ENCODE measurements at regions not wholly inside any gene's neighbourhood (a gene's known extent, or its start where the extent isn't known, plus 50 kb on each side); places are given as distances from the start of the nearest gene placed in this dataset.
A peak's percentile ranks its signal among the peaks of the same experiment; 100 is the strongest.

DNA sequence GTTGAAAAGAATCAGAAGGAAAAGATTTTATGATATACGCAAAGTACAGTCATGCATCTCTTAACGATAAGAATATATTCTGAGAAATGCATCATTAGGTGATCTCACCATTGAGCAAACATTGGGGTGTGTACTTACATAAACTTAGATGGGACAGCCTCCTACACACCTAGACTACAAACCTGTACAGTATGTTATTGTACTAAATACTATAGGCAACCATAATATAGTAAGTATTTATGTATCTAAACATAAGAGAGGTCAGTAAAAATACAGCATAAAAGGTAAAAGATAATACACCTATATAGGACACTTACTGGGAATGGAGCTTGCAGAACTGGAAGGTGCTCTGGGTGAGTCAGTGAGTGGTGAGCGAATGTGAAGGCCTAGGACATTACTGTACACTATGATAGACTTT lies 254.6 kb downstream of the SPRY2 start:
- Histone ChIP-seq H3K56ac (ENCODE audit: extremely low read depth, insufficient read depth, low read length) (no peak overlapping the region), H3K9me1 (ENCODE audit: insufficient read depth, low read length) (peaks cover 3% of the 10 kb centered on the region; the same call in 1 of the 2 replicates), H2AK9ac (replicated peaks; ENCODE audit: low read depth, low read length, poor library complexity) (no peak overlapping the region), H3K79me1 (ENCODE audit: low read depth in 1 of 2, low read length in 2 of 2) (no peaks in the 10 kb centered on the region), H3K4me3 (ENCODE audit: insufficient read depth, low read depth, low read length) (no peak overlapping the region), H4K20me1 (ENCODE audit: insufficient read depth, low read length) (no peaks in the 10 kb centered on the region), H3K9me3 (ENCODE audit: control insufficient read depth, insufficient read depth, low read length) (no peaks in the 10 kb centered on the region), H4K91ac (ENCODE audit: insufficient read depth, low read depth, low read length) (no peak overlapping the region), H2BK5ac (ENCODE audit: low read depth, low read length, poor library complexity, severe bottlenecking) (no peak overlapping the region), H4K8ac (ENCODE audit: low read depth in 2 of 2, low read length in 2 of 2) (no peak overlapping the region), H3K9ac (ENCODE audit: low read depth, low read length) (no peak overlapping the region), H2BK120ac (ENCODE audit: low read depth, low read length) (no peak overlapping the region), H4K5ac (ENCODE audit: low read depth, low read length) (no peak overlapping the region), H3K23ac (ENCODE audit: low read depth, low read length) (no peak overlapping the region), H3K4ac (ENCODE audit: low read depth, low read length) (no peak overlapping the region), H3K4me1 (ENCODE audit: control insufficient read depth, insufficient read depth, low read length) (peaks cover 8% of the 10 kb centered on the region), H3K18ac (ENCODE audit: low read depth, low read length) (no peak overlapping the region), H2AFZ (replicated peaks; ENCODE audit: low read length, poor library complexity) (no peak overlapping the region), H2AK5ac (ENCODE audit: low read depth, low read length) (no peak overlapping the region), H3K4me2 (ENCODE audit: low read depth, low read length) (no peak overlapping the region), H3K27ac (ENCODE audit: insufficient read depth, low read length) (no peak overlapping the region), H3K36me3 (ENCODE audit: control insufficient read depth, insufficient read depth, low read length) (no peaks in the 10 kb centered on the region), H3K27me3 (ENCODE audit: control insufficient read depth, insufficient read depth, low read length) (no peaks in the 10 kb centered on the region), H2BK20ac (ENCODE audit: low read depth, low read length) (no peak overlapping the region), H2BK15ac (ENCODE audit: low read depth, low read length) (no peak overlapping the region), H3K14ac (replicated peaks; ENCODE audit: low read depth, low read length) (no peak overlapping the region)
- BruUV-seq (replicated peaks) = no TSS peak
- no peak for ATAC-seq (ENCODE audit: low read depth)
- ChIA-PET POLR2A (ENCODE audit: unreplicated experiment) (no interaction called here), CTCF (no interaction called here)
- dilution Hi-C loops (cut with HindIII; ENCODE audit: low sequenced_read_pairs, unreplicated experiment) (no loop called here), intact Hi-C loops (cut with micrococcal nuclease) (no loop called here), in situ Hi-C loops (cut with MboI; ENCODE audit: low sequenced_read_pairs) (no loop called here)
- WGBS, 2 experiments (ENCODE audit: extremely low coverage in 2 of 2, insufficient read length in 1 of 2) = no CpG with 5 or more reads among the region's 3 CpGs
- TF ChIP-seq MXI1 (IDR thresholded peaks at IDR 0.05; ENCODE audit: borderline replicate concordance, low read depth, low read length) = no peak
- TF ChIP-seq SMC3 (IDR thresholded peaks at IDR 0.05; ENCODE audit: low read depth, low read length) = no peak
- no peak for TF ChIP-seq MAZ (IDR thresholded peaks at IDR 0.05; ENCODE audit: borderline replicate concordance, low read depth, low read length)
- TF ChIP-seq CHD1 (IDR thresholded peaks at IDR 0.05; ENCODE audit: low read depth, low read length) = no peak
- TF ChIP-seq RFX5 (IDR thresholded peaks at IDR 0.05; ENCODE audit: low read depth, low read length) = no peak
- TF ChIP-seq MAFK (IDR thresholded peaks at IDR 0.05; ENCODE audit: low read depth, low read length) = no peak
- DNase-seq = peak; percentile 60

Data from IMR-90 (cell line).